GM12875 (cell line): ENCODE measurements at regions not wholly inside any gene's neighbourhood (a gene's known extent, or its start where the extent isn't known, plus 50 kb on each side); places are given as distances from the start of the nearest gene placed in this dataset.

ENCODE experiments used
- H3K4me3 ChIP-seq: one replicate; pipeline ENCODE4 v1.5.1; 2011; ENCODE audit warnings: low read depth, low read length, control low read depth
- TF ChIP-seq, protein P1 (sequence below): IDR thresholded peaks from 2 replicates; pipeline ENCODE4 v1.5.1; 2011; ENCODE audit warnings: low read depth, mild to moderate bottlenecking, control low read depth, inconsistent platforms, low read length, moderate library complexity, borderline replicate concordance; ENCODE audit not compliant: insufficient read depth

DNA sequence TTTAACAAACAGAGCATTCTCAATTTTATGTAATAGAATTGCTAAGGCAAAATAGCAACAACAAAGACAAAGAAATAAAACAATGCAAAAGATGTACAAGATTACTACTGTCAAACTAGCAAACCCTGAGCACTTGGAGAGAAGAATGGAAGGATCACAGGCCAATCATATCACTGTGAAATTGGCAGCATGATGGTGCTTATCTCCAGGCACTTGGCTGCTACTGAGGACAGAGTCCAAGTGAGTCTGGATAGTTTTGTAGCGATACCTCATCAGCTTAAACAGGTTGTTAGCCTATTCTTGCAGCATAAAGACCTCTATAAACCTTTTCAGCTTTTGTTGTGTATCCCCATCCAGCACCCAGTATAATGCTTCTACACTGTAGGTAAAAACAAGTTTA, 117.7 kb downstream of the C4orf33 start:
- H3K4me3 ChIP-seq: no peak overlapping the region
- TF ChIP-seq, protein P1, sequence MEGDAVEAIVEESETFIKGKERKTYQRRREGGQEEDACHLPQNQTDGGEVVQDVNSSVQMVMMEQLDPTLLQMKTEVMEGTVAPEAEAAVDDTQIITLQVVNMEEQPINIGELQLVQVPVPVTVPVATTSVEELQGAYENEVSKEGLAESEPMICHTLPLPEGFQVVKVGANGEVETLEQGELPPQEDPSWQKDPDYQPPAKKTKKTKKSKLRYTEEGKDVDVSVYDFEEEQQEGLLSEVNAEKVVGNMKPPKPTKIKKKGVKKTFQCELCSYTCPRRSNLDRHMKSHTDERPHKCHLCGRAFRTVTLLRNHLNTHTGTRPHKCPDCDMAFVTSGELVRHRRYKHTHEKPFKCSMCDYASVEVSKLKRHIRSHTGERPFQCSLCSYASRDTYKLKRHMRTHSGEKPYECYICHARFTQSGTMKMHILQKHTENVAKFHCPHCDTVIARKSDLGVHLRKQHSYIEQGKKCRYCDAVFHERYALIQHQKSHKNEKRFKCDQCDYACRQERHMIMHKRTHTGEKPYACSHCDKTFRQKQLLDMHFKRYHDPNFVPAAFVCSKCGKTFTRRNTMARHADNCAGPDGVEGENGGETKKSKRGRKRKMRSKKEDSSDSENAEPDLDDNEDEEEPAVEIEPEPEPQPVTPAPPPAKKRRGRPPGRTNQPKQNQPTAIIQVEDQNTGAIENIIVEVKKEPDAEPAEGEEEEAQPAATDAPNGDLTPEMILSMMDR: no peak

DNA sequence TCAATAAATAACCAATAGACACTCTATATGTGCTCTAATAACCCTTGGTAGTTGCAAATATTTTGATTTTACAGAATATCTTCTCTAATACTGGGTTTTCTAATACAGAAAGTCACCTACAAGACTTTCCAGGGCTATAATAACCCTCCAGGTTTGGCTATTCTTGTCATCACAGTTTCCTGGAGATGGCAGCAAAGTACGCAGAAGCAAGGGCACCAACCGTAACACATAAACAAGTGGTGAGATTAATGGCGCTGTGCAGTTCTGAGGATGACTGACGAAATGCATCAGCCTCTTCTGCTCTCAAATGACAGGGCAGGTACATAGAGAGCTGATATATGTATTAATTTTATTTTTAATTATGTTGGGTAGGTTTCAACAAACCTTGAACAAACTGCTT, 122.4 kb downstream of the C4orf33 start:
- TF ChIP-seq, protein P1: no peak
- no peak overlapping the region for H3K4me3 ChIP-seq

DNA sequence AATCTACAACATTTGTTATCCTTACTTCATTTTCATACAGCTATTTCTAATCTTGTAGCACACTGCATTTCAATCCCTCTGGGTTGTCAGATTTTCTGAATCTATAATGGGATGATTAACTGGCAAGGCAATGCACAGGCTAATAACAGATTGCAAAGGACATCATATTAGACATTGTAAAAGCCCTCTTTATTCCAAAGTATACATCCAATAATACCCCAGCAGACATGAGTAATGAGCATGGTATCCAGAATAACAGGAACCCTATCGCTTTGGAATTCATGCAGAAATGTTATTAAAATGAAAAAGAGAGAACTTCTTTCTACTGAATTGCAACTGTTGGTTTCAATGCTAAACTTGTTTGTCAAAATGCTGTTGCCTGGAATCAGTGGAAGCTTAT, 122.9 kb downstream of the C4orf33 start:
- TF ChIP-seq, protein P1: no peak
- no peak overlapping the region for H3K4me3 ChIP-seq

DNA sequence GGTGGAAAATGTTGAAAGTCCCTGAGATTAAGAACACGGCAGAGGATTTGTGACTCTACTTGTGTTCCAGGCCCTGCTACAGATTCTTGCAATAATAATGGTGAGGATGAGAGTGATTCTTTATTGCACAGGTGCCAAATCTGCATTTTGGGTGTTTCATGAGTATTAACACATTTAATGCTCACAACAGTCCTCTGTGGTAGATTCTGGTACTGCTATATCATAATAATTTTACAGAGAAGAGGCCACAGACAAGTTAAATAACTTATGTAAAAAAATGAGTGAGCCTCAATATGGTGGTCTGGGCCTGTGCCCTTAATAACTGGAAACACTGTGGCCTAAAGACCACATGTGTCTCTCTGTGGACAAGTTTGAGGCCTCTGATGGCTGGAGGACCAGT, 124.3 kb downstream of the C4orf33 start:
- H3K4me3 ChIP-seq: no peak overlapping the region

DNA sequence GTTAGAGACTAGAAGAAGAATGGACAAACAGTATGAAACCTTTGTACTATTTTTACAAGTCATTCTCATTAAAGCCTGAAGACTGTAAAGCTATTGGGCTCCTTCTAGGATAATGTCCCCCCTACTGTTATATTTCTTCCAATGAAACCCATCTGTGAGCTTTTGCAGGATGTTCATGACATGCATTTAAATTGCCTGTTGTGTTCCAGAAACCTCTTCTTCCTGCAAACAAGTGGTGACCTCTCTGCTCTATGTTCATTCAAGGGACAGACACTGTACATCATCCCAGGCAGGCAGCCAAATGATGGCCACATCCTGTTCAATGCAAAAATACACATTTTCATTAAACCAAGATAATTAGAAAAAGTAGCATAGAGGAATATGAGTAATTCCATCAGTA, 128.0 kb downstream of the C4orf33 start:
- H3K4me3 ChIP-seq: no peak overlapping the region
- TF ChIP-seq, protein P1: no peak

More for the DNA sequence above, 124.3 kb downstream of the C4orf33 start:
- TF ChIP-seq, protein P1: no peak

DNA sequence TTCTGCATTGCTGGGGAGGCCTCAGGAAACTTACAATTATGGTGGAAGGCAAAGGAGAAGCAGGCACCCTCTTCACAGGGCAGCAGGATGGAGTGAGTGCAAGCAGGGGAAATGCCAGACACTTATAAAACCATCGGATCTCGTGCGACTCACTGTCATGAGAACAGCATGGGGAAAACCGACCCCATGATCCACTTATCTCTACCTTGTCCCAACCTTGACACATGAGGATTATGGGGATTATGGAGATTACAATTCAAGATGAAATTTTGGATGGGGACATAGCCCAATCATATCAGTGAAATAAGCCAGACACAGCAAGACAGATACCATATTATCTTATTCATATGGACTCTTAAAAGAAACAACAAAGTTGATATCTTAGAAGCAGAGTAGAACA, 134.9 kb downstream of the C4orf33 start:
- no peak overlapping the region for H3K4me3 ChIP-seq
- TF ChIP-seq, protein P1: no peak

DNA sequence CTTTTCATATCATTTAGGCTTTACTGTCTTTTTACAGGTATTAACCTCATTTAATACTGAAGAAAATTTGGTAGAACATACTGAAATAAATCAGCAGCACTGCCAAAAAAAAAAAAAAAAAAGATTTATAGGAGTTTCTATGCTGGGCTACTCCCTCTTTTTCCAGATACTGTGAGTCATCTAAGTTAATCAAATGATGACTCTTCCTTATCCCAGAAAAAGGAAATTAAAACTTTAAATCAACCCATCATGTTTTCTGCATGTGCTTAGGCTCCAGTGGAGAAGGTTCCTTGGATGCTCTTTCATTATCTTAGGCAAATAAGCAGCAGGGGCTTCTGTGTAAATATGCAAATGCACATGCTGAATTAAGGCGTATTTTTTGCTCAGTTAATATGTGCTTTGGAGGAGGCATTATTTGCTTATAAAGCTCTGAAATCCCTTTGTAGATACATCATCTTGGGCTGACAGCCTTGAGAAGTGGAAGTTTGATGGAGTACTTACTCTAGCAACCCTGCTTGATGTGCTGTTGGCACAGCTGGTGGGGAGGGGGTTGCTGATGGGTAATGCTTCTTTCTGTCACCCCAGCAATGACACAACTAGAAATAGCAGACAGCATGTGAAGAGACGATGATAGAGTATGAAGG, 136.1 kb downstream of the C4orf33 start:
- H3K4me3 ChIP-seq: no peak overlapping the region
- TF ChIP-seq, protein P1: no peak
